T-helper 17 cell (primary cell): ENCODE measurements at regions not wholly inside any gene's neighbourhood (a gene's known extent, or its start where the extent isn't known, plus 50 kb on each side); places are given as distances from the start of the nearest gene placed in this dataset.

Source experiments
- ATAC-seq: fragments of 150-1000 bp; cut with Tn5 transposase; 2 replicates; pipeline ENCODE4 v1.10.0; 2021; ENCODE audit warnings: mild to moderate bottlenecking, moderate library complexity
- DNase-seq, 3 donors: peaks; one replicate each; pipeline versions ENCODE4 v3.0.0 to v3.0.0-alpha.2; 2020 to 2021
- H3K9me3 ChIP-seq: one replicate; pipeline ENCODE4 v1.7.0; 2013; ENCODE audit warnings: low read length, mild to moderate bottlenecking; ENCODE audit not compliant: control insufficient read depth, poor library complexity, severe bottlenecking
- H3K27ac Mint-ChIP-seq: one replicate; pipeline ENCODE4 v1.8.0; 2022; ENCODE audit warnings: mild to moderate bottlenecking, moderate library complexity, mixed read lengths
- H3K27me3 Mint-ChIP-seq: one replicate; pipeline ENCODE4 v1.8.0; 2022; ENCODE audit warnings: mixed read lengths
- H3K36me3 Mint-ChIP-seq: one replicate; pipeline ENCODE4 v1.8.0; 2022; ENCODE audit warnings: low read depth, mixed read lengths
- H3K4me1 Mint-ChIP-seq: one replicate; pipeline ENCODE4 v1.8.0; 2022; ENCODE audit warnings: mild to moderate bottlenecking, mixed read lengths
- H3K4me3 Mint-ChIP-seq: one replicate; pipeline ENCODE4 v1.8.0; 2022; ENCODE audit warnings: mild to moderate bottlenecking, moderate library complexity, mixed read lengths

- no peak overlapping the region for H3K4me3 Mint-ChIP-seq
- no peaks in the 10 kb centered on the region for H3K9me3 ChIP-seq
- no peak overlapping the region for H3K27ac Mint-ChIP-seq
- DNase-seq (no peak), ATAC-seq (no peak)
- no peaks in the 10 kb centered on the region for H3K36me3 Mint-ChIP-seq
- peaks cover 16% of the 10 kb centered on the region for H3K27me3 Mint-ChIP-seq
- H3K4me1 Mint-ChIP-seq = no peaks in the 10 kb centered on the region
Measured at GRCh38 chr7:131745390-131746248, 189.2 kb upstream of the PODXL start.

GRCh38 chr7:131741446-131741845, 185.0 kb upstream of the PODXL start:
- Mint-ChIP-seq H3K27ac (no peak overlapping the region), H3K36me3 (no peaks in the 10 kb centered on the region), H3K27me3 (peaks cover 35% of the 10 kb centered on the region), H3K4me1 (no peaks in the 10 kb centered on the region), H3K4me3 (no peak overlapping the region)
- ATAC-seq (no peak), DNase-seq (no peak)
- H3K9me3 ChIP-seq = no peaks in the 10 kb centered on the region

- DNase-seq = no peak
- Mint-ChIP-seq H3K27me3 (peaks cover 58% of the 10 kb centered on the region), H3K4me1 (no peaks in the 10 kb centered on the region), H3K27ac (no peak overlapping the region), H3K36me3 (no peaks in the 10 kb centered on the region), H3K4me3 (no peak overlapping the region)
- no peak for ATAC-seq
- H3K9me3 ChIP-seq = no peaks in the 10 kb centered on the region
Measured at GRCh38 chr7:131737746-131738465, 181.5 kb upstream of the PODXL start.

GRCh38 chr7:131735101-131735500, 178.7 kb upstream of the PODXL start:
- Mint-ChIP-seq H3K36me3 (no peaks in the 10 kb centered on the region), H3K4me1 (no peaks in the 10 kb centered on the region), H3K27me3 (peaks cover 54% of the 10 kb centered on the region), H3K4me3 (no peak overlapping the region), H3K27ac (no peak overlapping the region)
- no peaks in the 10 kb centered on the region for H3K9me3 ChIP-seq
- ATAC-seq (no peak), DNase-seq (no peak)

GRCh38 chr7:131733604-131734003, 177.2 kb upstream of the PODXL start:
- Mint-ChIP-seq H3K36me3 (no peaks in the 10 kb centered on the region), H3K27ac (no peak overlapping the region), H3K4me3 (no peak overlapping the region), H3K27me3 (peaks cover 54% of the 10 kb centered on the region), H3K4me1 (no peaks in the 10 kb centered on the region)
- DNase-seq (no peak), ATAC-seq (no peak)
- no peaks in the 10 kb centered on the region for H3K9me3 ChIP-seq

- ATAC-seq (no peak), DNase-seq (no peak)
- H3K27ac Mint-ChIP-seq = no peak overlapping the region
- peaks cover 3% of the 10 kb centered on the region for H3K4me1 Mint-ChIP-seq
- peaks cover 2% of the 10 kb centered on the region for H3K36me3 Mint-ChIP-seq
- no peaks in the 10 kb centered on the region for H3K9me3 ChIP-seq
- H3K4me3 Mint-ChIP-seq = no peak overlapping the region
- H3K27me3 Mint-ChIP-seq = peaks cover 31% of the 10 kb centered on the region
Measured at GRCh38 chr7:131727189-131727588, 170.8 kb upstream of the PODXL start.

- H3K9me3 ChIP-seq = no peaks in the 10 kb centered on the region
- peaks cover 33% of the 10 kb centered on the region for H3K27me3 Mint-ChIP-seq
- no peak for ATAC-seq
- H3K36me3 Mint-ChIP-seq = peaks cover 2% of the 10 kb centered on the region
- no peak for DNase-seq
- H3K27ac Mint-ChIP-seq = no peak overlapping the region
- H3K4me1 Mint-ChIP-seq = peaks cover 3% of the 10 kb centered on the region
- no peak overlapping the region for H3K4me3 Mint-ChIP-seq
Measured at GRCh38 chr7:131726686-131727085, 170.3 kb upstream of the PODXL start.

GRCh38 chr7:131726031-131726430, 169.6 kb upstream of the PODXL start:
- no peak for ATAC-seq

GRCh38 chr7:131724776-131725345, 168.4 kb upstream of the PODXL start:
- Mint-ChIP-seq H3K36me3 (peaks cover 2% of the 10 kb centered on the region), H3K4me1 (peaks cover 3% of the 10 kb centered on the region), H3K4me3 (no peak overlapping the region), H3K27ac (no peak overlapping the region), H3K27me3 (peaks cover 41% of the 10 kb centered on the region)
- ATAC-seq = no peak
- H3K9me3 ChIP-seq = no peaks in the 10 kb centered on the region
- DNase-seq = no peak

More at GRCh38 chr7:131726031-131726430, 169.6 kb upstream of the PODXL start:
- DNase-seq = no peak
- Mint-ChIP-seq H3K4me3 (no peak overlapping the region), H3K27me3 (peaks cover 36% of the 10 kb centered on the region), H3K27ac (no peak overlapping the region), H3K4me1 (peaks cover 3% of the 10 kb centered on the region), H3K36me3 (peaks cover 2% of the 10 kb centered on the region)
- H3K9me3 ChIP-seq = no peaks in the 10 kb centered on the region

- H3K36me3 Mint-ChIP-seq = peaks cover 2% of the 10 kb centered on the region
- DNase-seq (no peak), ATAC-seq (no peak)
- no peak overlapping the region for H3K4me3 Mint-ChIP-seq
- H3K27ac Mint-ChIP-seq = no peak overlapping the region
- H3K27me3 Mint-ChIP-seq = peaks cover 43% of the 10 kb centered on the region
- H3K4me1 Mint-ChIP-seq = peaks cover 3% of the 10 kb centered on the region
- H3K9me3 ChIP-seq = no peaks in the 10 kb centered on the region
Measured at GRCh38 chr7:131723926-131724325, 167.5 kb upstream of the PODXL start.

- no peak overlapping the region for H3K4me3 Mint-ChIP-seq
Measured at GRCh38 chr7:131722371-131722770, 165.9 kb upstream of the PODXL start.

GRCh38 chr7:131721660-131722059, 165.2 kb upstream of the PODXL start:
- DNase-seq = no peak
- H3K27me3 Mint-ChIP-seq = peaks cover 51% of the 10 kb centered on the region
- H3K4me3 Mint-ChIP-seq = no peak overlapping the region
- no peak overlapping the region for H3K27ac Mint-ChIP-seq
- no peaks in the 10 kb centered on the region for H3K9me3 ChIP-seq
- no peak for ATAC-seq
- H3K36me3 Mint-ChIP-seq = peaks cover 2% of the 10 kb centered on the region
- H3K4me1 Mint-ChIP-seq = peaks cover 3% of the 10 kb centered on the region

More at GRCh38 chr7:131722371-131722770, 165.9 kb upstream of the PODXL start:
- DNase-seq = no peak
- H3K4me1 Mint-ChIP-seq = peaks cover 3% of the 10 kb centered on the region
- H3K9me3 ChIP-seq = no peaks in the 10 kb centered on the region
- H3K36me3 Mint-ChIP-seq = peaks cover 2% of the 10 kb centered on the region
- H3K27me3 Mint-ChIP-seq = peaks cover 51% of the 10 kb centered on the region
- ATAC-seq = no peak
- no peak overlapping the region for H3K27ac Mint-ChIP-seq

- H3K27me3 Mint-ChIP-seq = peaks cover 48% of the 10 kb centered on the region
- peaks cover 2% of the 10 kb centered on the region for H3K36me3 Mint-ChIP-seq
- no peak for DNase-seq
- H3K9me3 ChIP-seq = no peaks in the 10 kb centered on the region
- H3K4me1 Mint-ChIP-seq = peaks cover 3% of the 10 kb centered on the region
- H3K27ac Mint-ChIP-seq = no peak overlapping the region
- H3K4me3 Mint-ChIP-seq = no peak overlapping the region
- no peak for ATAC-seq
Measured at GRCh38 chr7:131720703-131721102, 164.3 kb upstream of the PODXL start.
